ENCODE measurements at regions not wholly inside any gene's neighbourhood (a gene's known extent, or its start where the extent isn't known, plus 50 kb on each side); places are given as distances from the start of the nearest gene placed in this dataset.

- no peak for DNase-seq (ENCODE audit: low read depth)
Measured at GRCh38 chr2:238561230-238561629, 134.5 kb downstream of the ASB1 start.

DNA sequence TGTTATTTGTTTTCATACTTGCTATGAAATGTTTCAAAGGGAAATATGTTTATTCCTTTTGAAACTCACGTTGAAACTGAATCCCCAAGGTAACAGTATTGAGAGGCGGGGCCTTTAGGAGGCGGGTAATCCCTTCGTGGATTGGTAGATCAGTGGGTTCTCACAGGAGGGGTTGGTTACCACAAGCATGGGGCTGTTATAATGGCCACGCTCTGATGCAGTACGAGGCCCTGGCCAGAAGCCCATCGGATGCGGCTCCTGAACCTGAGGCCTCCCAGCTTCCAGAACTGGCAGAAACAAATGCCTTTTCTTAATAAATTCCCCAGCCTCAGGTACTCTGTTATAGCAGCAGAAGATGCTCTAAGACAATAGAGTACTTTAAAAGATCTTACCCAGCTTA, 135.7 kb downstream of the ASB1 start:
- DNase-seq (ENCODE audit: low read depth) = no peak

DNA sequence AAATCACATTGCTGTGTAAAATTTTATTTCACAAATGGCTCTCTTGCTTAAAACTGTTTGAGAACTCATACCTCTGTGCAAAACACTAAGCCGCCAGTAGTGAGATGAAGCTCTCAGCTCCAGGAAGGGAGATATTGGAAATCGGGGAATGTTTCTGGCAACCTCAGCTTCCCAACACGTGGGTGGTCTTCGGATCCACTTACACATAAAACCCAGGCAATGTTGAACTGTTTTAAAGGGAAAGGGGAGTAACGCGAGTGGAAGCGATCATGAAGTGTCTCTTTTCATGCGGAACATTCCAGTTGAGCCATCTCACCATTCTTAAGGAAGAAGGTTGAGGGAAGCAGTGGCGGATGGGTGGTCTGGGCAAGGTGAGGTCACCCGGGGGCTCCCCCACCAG, 136.8 kb downstream of the ASB1 start:
- DNase-seq (ENCODE audit: low read depth) = no peak

GRCh38 chr2:238564286-238564920, 137.7 kb downstream of the ASB1 start:
- DNase-seq (ENCODE audit: low read depth) = no peak

- DNase-seq (ENCODE audit: low read depth) = no peak
Measured at GRCh38 chr2:238565031-238565430, 138.3 kb downstream of the ASB1 start.

- no peak for DNase-seq (ENCODE audit: low read depth)
Measured at GRCh38 chr2:238566001-238566645, 139.4 kb downstream of the ASB1 start.

DNA sequence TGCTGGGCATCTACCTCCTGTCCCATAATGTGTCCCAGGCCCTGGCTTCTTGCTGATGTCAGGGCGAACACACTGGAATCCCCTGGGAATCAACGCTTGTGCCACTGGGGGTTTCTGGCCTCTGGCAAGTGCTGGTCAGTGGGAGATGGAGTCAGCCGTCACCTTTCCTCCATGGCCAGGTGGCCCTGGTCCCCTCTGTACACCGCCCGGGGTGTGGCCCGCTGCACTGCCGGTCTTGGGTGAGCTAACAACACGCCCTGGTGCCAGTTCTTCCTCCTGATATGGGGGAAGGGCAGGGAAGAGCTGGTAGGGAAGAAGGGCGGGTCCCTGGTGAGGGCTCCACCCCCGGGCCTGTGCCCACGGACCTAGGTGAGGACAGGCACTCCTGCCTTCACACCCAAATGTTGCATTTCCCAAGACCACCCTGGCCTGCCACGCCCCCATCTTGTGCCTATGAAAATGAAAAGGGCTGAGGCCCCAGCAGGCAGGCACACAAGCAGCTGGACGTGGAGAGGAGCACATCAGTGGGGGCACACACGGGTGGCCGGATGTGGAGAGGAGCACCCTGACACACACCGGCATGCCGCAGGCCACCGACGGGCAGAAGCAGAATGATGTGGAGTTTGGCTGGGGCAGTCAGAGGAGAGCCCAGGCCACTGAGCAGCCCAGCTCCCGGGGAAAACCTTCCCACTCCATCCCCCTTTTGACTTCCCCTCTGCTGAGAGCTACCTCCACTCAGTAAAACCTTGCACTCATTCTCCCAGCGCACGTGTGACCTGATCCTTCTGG, 140.5 kb downstream of the ASB1 start:
- DNase-seq (ENCODE audit: low read depth) = no peak

DNA sequence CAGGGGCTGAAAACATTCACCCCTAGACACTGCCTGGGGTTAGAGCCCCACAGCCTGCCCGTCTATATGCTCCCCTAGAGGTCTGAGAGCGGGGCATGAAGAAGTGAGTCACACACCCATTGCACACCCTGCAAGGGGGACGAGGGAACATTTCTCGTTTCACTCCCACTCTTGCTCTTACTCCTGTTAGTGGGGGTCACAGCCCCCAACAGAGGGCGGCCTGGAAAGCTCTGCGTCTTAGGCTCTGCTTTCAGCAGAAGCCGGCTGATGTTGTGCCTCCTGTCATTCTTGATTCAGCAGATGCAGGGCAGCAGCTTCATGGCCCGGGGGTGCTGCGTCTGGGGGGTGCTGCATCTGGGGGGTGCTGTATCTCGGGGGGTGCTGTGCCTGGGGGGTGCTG, 141.3 kb downstream of the ASB1 start:
- DNase-seq (ENCODE audit: low read depth) = no peak

- DNase-seq (ENCODE audit: low read depth) = no peak
Measured at GRCh38 chr2:238568455-238569440, 142.0 kb downstream of the ASB1 start.

GRCh38 chr2:238569507-238570195, 142.9 kb downstream of the ASB1 start:
- no peak for DNase-seq (ENCODE audit: low read depth)

GRCh38 chr2:238570391-238570790, 143.7 kb downstream of the ASB1 start:
- DNase-seq (ENCODE audit: low read depth) = no peak

GRCh38 chr2:238570926-238571325, 144.2 kb downstream of the ASB1 start:
- DNase-seq (ENCODE audit: low read depth) = no peak

DNA sequence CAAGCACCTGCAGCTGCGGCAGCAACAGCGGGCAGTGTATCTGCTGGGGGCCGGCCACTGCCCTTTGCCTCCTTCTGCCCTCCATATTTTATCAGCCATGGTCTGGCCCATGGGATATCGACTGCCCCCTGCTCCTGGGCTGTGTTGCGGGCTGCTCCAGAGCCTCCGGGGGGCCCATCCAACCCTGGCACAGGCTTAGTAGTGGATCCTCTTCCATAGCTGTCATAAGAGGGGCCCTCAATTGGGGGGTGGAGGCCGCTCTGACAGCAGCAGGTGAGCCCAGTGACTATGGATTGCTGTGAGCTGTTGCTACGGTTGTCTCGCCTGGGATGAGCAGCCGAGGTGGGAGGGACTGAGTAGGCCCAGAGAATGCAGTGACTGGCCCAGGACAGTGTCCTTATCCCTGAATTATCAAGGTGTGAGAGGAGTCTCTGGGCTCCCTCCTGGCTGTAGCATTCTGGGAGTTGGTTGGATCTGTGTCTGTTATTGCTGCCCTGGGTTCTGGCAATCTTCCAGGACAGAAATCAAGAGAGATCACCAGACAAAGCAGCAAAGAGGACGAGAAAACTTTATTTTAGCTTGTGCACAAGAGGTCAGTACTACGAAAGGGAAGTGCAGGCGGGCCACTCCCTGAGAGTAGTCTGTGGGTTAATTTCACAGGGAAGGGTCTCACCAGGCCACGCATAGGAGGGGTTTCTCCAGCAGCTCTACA, 145.1 kb downstream of the ASB1 start:
- DNase-seq (ENCODE audit: low read depth) = no peak

DNA sequence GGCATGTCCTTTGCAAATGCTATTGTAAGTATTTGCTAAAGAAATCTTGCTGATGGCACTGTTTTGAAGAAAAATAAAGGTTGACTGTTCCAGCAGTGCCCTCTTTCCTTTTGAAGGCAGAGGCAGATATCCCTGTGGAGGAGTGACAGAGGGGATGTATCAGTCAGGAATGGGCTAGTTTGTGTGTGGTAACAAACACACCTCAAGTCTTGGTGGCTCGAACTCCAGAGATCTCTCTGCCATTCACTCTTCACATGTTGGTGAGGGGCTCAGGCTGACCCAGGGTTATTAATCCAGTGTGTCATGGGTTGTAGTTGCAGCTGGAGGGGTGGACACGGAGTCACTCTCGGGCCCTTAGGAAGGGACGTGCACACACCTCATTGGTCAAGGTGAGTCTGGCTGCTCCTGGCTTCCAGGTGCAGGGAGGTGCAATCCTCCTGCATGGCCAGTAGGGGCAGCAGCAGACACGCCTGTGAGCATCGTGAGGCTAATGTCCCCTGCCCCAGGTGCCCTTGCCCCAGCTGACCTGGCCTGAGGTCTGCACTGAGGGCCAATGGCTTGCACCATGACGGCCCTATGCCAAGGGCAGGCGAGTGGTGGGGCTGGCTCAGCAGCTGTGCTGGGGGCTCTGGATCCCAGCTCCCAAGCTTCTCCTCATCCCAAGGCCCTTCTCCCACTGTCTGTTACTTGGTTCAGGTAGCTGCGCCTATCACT, 146.5 kb downstream of the ASB1 start:
- no peak for DNase-seq (ENCODE audit: low read depth)

DNA sequence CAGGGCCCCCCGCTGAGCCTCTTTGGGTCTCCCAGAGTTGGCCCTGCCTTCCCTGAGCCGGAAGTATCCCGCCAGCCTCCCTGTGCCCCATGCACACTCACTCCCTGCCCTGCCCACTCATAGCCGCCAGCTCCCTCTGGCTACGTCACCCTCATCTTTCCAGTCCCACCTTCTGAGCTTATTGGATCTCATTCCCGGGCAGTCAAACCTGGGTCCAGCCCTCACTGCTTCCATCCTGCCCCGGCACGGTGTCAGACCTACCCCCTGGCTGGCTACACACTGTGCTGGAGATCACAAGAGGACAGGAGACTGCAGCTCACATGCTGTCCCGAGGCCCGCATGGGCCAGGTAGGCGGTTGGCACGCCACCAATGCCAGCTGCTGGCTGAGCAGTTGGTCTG, 147.2 kb downstream of the ASB1 start:
- no peak for DNase-seq (ENCODE audit: low read depth)

GRCh38 chr2:238574490-238575271, 148.0 kb downstream of the ASB1 start:
- DNase-seq (ENCODE audit: low read depth) = no peak

DNA sequence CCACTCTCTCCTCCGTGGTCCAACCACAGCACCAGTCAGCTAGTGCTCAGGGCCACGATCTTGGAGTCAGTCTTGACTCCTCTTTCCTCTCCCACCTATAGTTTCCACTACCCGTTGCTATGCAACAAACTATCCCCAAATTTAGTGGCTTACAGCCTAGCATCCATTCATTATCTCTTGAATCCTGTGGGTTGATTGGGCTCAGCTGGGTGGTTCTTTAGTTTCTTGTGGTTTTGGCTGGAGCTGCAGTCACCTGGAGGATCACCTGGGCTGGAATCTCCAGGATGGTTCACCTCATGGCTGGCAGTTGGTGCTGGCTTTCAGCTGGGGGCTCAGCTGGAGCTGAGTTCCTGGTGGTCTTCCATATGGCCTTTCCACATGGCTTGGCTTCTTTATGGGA, 149.9 kb downstream of the ASB1 start:
- DNase-seq (ENCODE audit: low read depth) = no peak

GRCh38 chr2:238578256-238578655, 151.5 kb downstream of the ASB1 start:
- DNase-seq (ENCODE audit: low read depth) = no peak

DNA sequence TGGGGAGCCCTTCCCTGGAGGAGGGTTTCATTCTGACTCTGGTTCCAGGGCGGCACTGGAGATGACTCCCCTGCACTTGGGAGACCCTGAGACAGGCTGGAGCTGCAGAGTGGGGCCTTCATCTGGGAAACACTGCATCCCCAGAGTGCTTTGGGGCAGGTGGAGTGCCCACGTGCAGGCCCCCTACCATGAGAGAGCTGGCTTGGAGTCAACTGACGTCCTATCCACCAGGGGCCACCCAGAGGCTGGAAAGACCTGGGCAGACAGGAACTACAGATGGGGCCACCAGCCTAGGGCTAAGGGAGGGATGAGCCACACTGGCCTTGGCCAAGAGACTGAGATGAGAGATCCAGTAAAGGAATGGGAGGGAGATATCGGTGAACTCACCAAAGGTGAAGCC, 153.8 kb downstream of the ASB1 start:
- DNase-seq (ENCODE audit: low read depth) = no peak

Measured in stimulated activated CD8-positive, alpha-beta memory T cell treated with anti-CD3 and anti-CD28 coated beads, Interleukin-12 subunit alpha, Interleukin-12 subunit beta, amount 100 ng/mL, for 4 hours (primary cell).